GM23338 (cell line): ENCODE measurements at regions not wholly inside any gene's neighbourhood (a gene's known extent, or its start where the extent isn't known, plus 50 kb on each side); places are given as distances from the start of the nearest gene placed in this dataset.

Experiments
- ATAC-seq: fragments of 200-7000 bp; cut with Tn5 transposase; 3 replicates; pipeline ENCODE4 v1.9.1; 2020
- DNase-seq: peaks from one replicate; pipeline ENCODE4 v3.0.0-alpha.2; 2015; ENCODE audit warnings: low spot score
- H2AFZ ChIP-seq: fragments of 200-600 bp; sonication (generic); 2 replicates; pipeline ENCODE4 v1.8.0; 2016; ENCODE audit warnings: antibody characterized with exemption, mild to moderate bottlenecking, moderate library complexity
- H3F3A ChIP-seq: fragments of 200-600 bp; sonication (generic); replicated peaks from 2 replicates; pipeline ENCODE4 v1.8.0; 2017; ENCODE audit warnings: antibody characterized with exemption, mixed run types, low read depth
- H3K27ac ChIP-seq: fragments of 200-600 bp; sonication (generic); 2 replicates; pipeline ENCODE4 v1.6.1; 2016; ENCODE audit warnings: low read depth
- H3K27me3 ChIP-seq: fragments of 200-600 bp; sonication (generic); 2 replicates; pipeline ENCODE4 v1.8.0; 2016; ENCODE audit warnings: mild to moderate bottlenecking, mixed run types, moderate library complexity; ENCODE audit not compliant: insufficient read depth
- H3K36me3 ChIP-seq: fragments of 200-600 bp; sonication (generic); 2 replicates; pipeline ENCODE4 v1.8.0; 2016; ENCODE audit warnings: mild to moderate bottlenecking; ENCODE audit not compliant: insufficient read depth
- H3K4me1 ChIP-seq: fragments of 200-600 bp; sonication (generic); 2 replicates; pipeline ENCODE4 v1.8.0; 2016; ENCODE audit warnings: mild to moderate bottlenecking, moderate library complexity; ENCODE audit not compliant: insufficient read depth
- H3K4me2 ChIP-seq: fragments of 200-600 bp; sonication (generic); 2 replicates; pipeline ENCODE4 v1.7.1; 2017; ENCODE audit warnings: mixed run types
- H3K4me3 ChIP-seq: fragments of 200-600 bp; sonication (generic); 2 replicates; pipeline ENCODE4 v1.6.1; 2016; ENCODE audit warnings: mixed run types
- H3K79me2 ChIP-seq: fragments of 200-600 bp; sonication (generic); replicated peaks from 2 replicates; pipeline ENCODE4 v1.8.0; 2017; ENCODE audit warnings: mild to moderate bottlenecking; ENCODE audit not compliant: insufficient read depth
- H3K9me2 ChIP-seq: fragments of 200-600 bp; sonication (generic); 2 replicates; pipeline ENCODE4 v1.8.0; 2017; ENCODE audit not compliant: insufficient read depth
- H4K20me1 ChIP-seq: fragments of 200-600 bp; sonication (generic); replicated peaks from 2 replicates; pipeline ENCODE4 v1.8.0; 2017; ENCODE audit warnings: mild to moderate bottlenecking; ENCODE audit not compliant: insufficient read depth
- H3K27ac Mint-ChIP-seq: 2 replicates; pipeline ENCODE4 v1.8.0; 2020; ENCODE audit warnings: inconsistent platforms, mild to moderate bottlenecking, moderate library complexity, mixed read lengths
- H3K27me3 Mint-ChIP-seq: 3 replicates; pipeline ENCODE4 v1.8.0; 2022; ENCODE audit warnings: low read depth, mild to moderate bottlenecking, moderate library complexity, mixed read lengths, inconsistent platforms; ENCODE audit not compliant: insufficient read depth, poor library complexity
- H3K36me3 Mint-ChIP-seq: 3 replicates; pipeline ENCODE4 v1.8.0; 2021; ENCODE audit warnings: low read depth, mild to moderate bottlenecking, inconsistent platforms, moderate library complexity, mixed read lengths
- H3K4me1 Mint-ChIP-seq: 3 replicates; pipeline ENCODE4 v1.8.0; 2020; ENCODE audit warnings: mild to moderate bottlenecking, inconsistent platforms, mixed read lengths
- H3K4me3 Mint-ChIP-seq: 3 replicates; pipeline ENCODE4 v1.8.0; 2021; ENCODE audit warnings: moderate library complexity, mild to moderate bottlenecking, inconsistent platforms, mixed read lengths
- H3K9me3 Mint-ChIP-seq: 3 replicates; pipeline ENCODE4 v1.8.0; 2020; ENCODE audit warnings: moderate library complexity, mild to moderate bottlenecking, inconsistent platforms, mixed read lengths
- EZH2phosphoT487 ChIP-seq: fragments of 200-600 bp; sonication (generic); IDR thresholded peaks from one replicate; pipeline ENCODE4 v1.8.1; 2018; ENCODE audit warnings: antibody characterized with exemption; ENCODE audit not compliant: unreplicated experiment
- JUNB ChIP-seq: IDR thresholded peaks from one replicate; pipeline ENCODE4 v1.6.1; 2016; ENCODE audit warnings: antibody characterized with exemption; ENCODE audit not compliant: unreplicated experiment
- POLR2AphosphoS5 ChIP-seq: IDR thresholded peaks from 2 replicates; pipeline ENCODE4 v1.6.1; 2016; ENCODE audit warnings: antibody characterized with exemption, low read depth
- STAT1 ChIP-seq: IDR thresholded peaks from one replicate; pipeline ENCODE4 v1.6.1; 2016; ENCODE audit warnings: antibody characterized with exemption; ENCODE audit not compliant: unreplicated experiment
- ZNF331 ChIP-seq: fragments of 250-450 bp; sonication (Bioruptor Pico); IDR thresholded peaks from 2 replicates; pipeline ENCODE4 v1.5.0; 2020; ENCODE audit warnings: low read depth, mild to moderate bottlenecking, moderate library complexity
- TF ChIP-seq, protein P1 (sequence below): fragments of 250-450 bp; sonication (Bioruptor Pico); IDR thresholded peaks from 2 replicates; pipeline ENCODE4 v1.5.0; 2020; ENCODE audit warnings: mild to moderate bottlenecking, moderate library complexity
- TF ChIP-seq, protein P2 (sequence below): IDR thresholded peaks from one replicate; pipeline ENCODE4 v1.6.1; 2018; ENCODE audit warnings: antibody characterized with exemption; ENCODE audit not compliant: unreplicated experiment

DNA sequence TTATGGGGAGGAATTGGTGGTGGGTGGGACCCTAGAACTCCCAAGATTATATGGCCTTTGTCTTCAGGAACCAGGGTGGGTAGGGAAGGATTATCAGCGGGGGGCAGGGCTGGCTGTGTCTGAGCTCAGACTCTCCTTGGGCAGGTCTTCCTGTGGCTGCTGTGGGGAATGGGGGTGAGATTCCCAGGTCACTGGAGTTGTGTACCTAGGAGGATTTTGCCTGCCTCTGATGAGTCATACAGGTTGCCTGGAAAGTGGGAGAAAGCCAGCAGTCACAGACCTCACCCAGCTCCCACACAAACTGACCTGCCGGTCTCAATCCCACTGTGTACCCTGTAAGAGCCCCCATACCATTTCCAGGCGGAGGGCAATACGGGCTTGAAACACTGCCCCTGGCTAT, 209.9 kb upstream of the CNTN3 start (continued):
- TF ChIP-seq, protein P1, sequence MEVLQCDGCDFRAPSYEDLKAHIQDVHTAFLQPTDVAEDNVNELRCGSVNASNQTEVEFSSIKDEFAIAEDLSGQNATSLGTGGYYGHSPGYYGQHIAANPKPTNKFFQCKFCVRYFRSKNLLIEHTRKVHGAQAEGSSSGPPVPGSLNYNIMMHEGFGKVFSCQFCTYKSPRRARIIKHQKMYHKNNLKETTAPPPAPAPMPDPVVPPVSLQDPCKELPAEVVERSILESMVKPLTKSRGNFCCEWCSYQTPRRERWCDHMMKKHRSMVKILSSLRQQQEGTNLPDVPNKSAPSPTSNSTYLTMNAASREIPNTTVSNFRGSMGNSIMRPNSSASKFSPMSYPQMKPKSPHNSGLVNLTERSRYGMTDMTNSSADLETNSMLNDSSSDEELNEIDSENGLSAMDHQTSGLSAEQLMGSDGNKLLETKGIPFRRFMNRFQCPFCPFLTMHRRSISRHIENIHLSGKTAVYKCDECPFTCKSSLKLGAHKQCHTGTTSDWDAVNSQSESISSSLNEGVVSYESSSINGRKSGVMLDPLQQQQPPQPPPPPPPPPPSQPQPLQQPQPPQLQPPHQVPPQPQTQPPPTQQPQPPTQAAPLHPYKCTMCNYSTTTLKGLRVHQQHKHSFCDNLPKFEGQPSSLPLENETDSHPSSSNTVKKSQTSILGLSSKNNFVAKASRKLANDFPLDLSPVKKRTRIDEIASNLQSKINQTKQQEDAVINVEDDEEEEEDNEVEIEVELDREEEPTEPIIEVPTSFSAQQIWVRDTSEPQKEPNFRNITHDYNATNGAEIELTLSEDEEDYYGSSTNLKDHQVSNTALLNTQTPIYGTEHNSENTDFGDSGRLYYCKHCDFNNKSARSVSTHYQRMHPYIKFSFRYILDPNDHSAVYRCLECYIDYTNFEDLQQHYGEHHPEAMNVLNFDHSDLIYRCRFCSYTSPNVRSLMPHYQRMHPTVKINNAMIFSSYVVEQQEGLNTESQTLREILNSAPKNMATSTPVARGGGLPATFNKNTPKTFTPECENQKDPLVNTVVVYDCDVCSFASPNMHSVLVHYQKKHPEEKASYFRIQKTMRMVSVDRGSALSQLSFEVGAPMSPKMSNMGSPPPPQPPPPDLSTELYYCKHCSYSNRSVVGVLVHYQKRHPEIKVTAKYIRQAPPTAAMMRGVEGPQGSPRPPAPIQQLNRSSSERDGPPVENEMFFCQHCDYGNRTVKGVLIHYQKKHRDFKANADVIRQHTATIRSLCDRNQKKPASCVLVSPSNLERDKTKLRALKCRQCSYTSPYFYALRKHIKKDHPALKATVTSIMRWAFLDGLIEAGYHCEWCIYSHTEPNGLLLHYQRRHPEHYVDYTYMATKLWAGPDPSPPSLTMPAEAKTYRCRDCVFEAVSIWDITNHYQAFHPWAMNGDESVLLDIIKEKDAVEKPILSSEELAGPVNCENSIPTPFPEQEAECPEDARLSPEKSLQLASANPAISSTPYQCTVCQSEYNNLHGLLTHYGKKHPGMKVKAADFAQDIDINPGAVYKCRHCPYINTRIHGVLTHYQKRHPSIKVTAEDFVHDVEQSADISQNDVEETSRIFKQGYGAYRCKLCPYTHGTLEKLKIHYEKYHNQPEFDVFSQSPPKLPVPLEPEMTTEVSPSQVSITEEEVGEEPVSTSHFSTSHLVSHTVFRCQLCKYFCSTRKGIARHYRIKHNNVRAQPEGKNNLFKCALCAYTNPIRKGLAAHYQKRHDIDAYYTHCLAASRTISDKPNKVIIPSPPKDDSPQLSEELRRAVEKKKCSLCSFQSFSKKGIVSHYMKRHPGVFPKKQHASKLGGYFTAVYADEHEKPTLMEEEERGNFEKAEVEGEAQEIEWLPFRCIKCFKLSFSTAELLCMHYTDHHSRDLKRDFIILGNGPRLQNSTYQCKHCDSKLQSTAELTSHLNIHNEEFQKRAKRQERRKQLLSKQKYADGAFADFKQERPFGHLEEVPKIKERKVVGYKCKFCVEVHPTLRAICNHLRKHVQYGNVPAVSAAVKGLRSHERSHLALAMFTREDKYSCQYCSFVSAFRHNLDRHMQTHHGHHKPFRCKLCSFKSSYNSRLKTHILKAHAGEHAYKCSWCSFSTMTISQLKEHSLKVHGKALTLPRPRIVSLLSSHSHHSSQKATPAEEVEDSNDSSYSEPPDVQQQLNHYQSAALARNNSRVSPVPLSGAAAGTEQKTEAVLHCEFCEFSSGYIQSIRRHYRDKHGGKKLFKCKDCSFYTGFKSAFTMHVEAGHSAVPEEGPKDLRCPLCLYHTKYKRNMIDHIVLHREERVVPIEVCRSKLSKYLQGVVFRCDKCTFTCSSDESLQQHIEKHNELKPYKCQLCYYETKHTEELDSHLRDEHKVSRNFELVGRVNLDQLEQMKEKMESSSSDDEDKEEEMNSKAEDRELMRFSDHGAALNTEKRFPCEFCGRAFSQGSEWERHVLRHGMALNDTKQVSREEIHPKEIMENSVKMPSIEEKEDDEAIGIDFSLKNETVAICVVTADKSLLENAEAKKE = no peak
- TF ChIP-seq STAT1 (no peak), JUNB (no peak), ZNF331 (CRISPR knock-in tag) (no peak), POLR2AphosphoS5 (no peak), EZH2phosphoT487 (no peak)
- TF ChIP-seq, protein P2, sequence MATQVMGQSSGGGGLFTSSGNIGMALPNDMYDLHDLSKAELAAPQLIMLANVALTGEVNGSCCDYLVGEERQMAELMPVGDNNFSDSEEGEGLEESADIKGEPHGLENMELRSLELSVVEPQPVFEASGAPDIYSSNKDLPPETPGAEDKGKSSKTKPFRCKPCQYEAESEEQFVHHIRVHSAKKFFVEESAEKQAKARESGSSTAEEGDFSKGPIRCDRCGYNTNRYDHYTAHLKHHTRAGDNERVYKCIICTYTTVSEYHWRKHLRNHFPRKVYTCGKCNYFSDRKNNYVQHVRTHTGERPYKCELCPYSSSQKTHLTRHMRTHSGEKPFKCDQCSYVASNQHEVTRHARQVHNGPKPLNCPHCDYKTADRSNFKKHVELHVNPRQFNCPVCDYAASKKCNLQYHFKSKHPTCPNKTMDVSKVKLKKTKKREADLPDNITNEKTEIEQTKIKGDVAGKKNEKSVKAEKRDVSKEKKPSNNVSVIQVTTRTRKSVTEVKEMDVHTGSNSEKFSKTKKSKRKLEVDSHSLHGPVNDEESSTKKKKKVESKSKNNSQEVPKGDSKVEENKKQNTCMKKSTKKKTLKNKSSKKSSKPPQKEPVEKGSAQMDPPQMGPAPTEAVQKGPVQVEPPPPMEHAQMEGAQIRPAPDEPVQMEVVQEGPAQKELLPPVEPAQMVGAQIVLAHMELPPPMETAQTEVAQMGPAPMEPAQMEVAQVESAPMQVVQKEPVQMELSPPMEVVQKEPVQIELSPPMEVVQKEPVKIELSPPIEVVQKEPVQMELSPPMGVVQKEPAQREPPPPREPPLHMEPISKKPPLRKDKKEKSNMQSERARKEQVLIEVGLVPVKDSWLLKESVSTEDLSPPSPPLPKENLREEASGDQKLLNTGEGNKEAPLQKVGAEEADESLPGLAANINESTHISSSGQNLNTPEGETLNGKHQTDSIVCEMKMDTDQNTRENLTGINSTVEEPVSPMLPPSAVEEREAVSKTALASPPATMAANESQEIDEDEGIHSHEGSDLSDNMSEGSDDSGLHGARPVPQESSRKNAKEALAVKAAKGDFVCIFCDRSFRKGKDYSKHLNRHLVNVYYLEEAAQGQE = no peak

DNA sequence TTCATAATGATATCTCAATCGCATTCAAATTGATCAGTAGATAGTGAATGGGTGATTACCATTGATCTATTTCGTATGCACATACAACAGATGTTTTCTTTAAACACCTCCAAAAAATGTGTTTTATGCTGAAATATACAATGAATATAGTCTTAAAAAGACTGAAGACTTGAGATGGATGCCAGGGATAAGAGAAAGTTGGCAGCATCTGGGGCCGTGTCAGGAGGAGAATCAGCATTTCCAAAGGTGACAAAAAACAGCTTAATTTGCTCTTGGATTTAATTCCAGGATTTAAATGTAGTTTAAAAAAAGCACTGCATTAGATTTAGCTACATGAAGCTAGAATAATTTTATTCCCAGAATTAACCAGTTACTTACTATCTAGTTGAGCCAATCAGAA, 199.7 kb upstream of the CNTN3 start:
- no peaks in the 10 kb centered on the region for H3K9me2 ChIP-seq
- H3K27me3 ChIP-seq = no peaks in the 10 kb centered on the region
- H3K79me2 ChIP-seq = no peaks in the 10 kb centered on the region
- no peaks in the 10 kb centered on the region for H3F3A ChIP-seq
- no peaks in the 10 kb centered on the region for H3K4me1 ChIP-seq
- H2AFZ ChIP-seq = no peak overlapping the region
- H3K4me2 ChIP-seq = no peak overlapping the region
- TF ChIP-seq, protein P2 = no peak
- TF ChIP-seq STAT1 = no peak
- ATAC-seq (no peak), DNase-seq (no peak)
- Mint-ChIP-seq H3K27me3 (no peaks in the 10 kb centered on the region), H3K4me3 (no peak overlapping the region), H3K4me1 (no peaks in the 10 kb centered on the region), H3K27ac (no peak overlapping the region), H3K36me3 (no peaks in the 10 kb centered on the region), H3K9me3 (peaks cover 8% of the 10 kb centered on the region; the same call in 1 of the 3 replicates)
- H3K27ac ChIP-seq = no peak overlapping the region
- H3K36me3 ChIP-seq = no peaks in the 10 kb centered on the region
- no peaks in the 10 kb centered on the region for H4K20me1 ChIP-seq
- H3K4me3 ChIP-seq = no peak overlapping the region
